Glomerular endothelial cell (primary cell): ENCODE measurements at regions not wholly inside any gene's neighbourhood (a gene's known extent, or its start where the extent isn't known, plus 50 kb on each side); places are given as distances from the start of the nearest gene placed in this dataset.
"Not testable (repeated sequence)": the region's sequence is repeated elsewhere in the genome, so short reads cannot be mapped to it uniquely, and the experiment has no call there.

Experiments used
- DNase-seq: peaks from one replicate; pipeline ENCODE4 v3.0.0-alpha.2; 2011; ENCODE audit warnings: low read depth, low spot score; ENCODE audit errors: extremely low read depth

DNA sequence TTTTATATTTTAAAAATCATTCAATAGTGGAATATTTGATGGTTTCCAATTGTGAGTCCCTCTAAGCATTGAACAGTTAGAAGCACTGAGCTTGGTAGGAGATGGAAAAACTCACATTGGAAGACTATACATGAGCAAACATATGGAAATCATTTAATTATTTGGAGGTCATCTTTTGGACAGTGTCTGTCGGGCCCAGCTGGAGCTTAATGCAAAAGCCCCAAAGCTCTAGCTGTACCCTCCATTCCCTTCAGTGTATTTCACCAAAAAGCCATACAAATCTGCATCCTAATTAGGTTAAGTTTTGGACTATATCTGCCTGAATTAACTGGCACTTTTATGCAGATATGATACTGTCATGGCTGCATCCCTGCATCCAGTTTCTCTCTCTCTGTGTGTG lies 365.7 kb downstream of the FLRT2 start:
- no peak for DNase-seq

DNA sequence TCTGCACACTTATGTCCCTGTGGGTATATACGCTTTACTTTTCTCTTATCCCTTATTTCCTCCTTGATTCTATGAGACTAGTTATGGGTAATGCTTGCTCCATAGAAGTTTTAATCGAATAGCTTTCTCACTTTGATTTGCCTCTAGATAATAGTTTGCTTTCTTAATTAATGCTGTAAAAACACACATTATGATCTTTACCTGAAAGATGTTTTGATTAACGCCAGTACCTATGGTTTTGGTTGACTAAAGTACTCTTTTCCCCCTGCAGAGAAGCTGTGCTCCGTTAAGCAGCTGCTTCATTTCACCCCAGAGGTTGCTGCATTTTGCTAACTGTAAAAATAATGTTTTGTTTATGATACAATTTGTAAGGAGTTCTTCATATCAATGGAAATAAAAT lies 362.3 kb downstream of the FLRT2 start:
- DNase-seq = no peak

DNA sequence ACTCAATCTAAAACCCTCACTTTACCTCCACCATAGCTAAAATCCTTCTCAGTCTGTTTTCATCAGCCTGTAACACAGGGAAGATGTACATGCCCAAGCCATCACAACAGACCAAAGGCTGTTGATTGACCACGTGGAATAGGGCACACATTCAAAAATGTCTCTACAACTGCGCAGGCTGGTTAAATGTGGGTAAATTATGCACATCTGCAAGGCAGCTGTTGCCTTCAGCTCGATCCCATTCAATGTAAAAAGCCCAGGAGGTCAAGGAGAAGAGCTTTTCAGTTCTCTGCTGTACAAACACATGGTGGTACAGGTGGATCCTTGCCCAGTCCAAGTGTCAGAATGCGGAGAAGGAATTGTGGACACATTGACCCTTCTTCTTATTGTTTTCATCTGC lies 354.0 kb downstream of the FLRT2 start:
- DNase-seq = no peak

DNA sequence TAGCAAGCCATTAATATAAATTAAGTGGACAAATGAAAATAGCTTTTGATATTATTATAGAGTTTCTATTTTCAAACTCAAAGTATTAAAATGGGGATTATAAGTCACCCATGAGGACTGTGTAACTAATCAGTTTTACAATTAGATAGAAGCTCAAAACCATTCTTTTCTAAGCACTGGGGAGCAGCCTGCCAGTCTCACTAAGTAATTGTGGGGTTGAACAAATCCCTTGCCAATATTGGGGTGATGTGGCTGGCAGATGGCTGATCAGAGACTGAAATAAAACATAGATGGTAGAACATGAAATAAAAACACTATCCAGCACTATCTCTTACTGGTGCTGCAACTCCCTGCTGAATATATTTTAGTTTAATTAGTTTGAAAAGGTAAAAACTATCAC lies 353.2 kb downstream of the FLRT2 start:
- no peak for DNase-seq

DNA sequence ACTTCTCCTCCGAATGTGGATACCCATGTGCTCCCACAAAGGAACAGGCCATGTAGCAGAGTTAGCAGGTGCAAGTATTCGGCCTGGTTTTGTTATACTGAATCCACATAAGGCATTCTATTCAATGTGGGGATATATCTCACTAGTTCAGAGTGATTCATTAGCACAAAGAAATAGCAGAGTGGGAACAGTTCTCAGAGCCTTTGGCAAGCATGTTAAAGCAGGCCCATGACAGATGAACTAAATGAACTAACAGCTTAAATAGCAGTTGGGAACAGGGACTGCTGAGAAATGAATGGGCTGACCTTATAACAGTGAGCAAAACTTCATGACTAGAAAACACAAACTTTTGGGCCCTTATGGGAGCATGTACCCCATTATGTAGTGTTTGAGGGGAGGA lies 352.0 kb downstream of the FLRT2 start:
- DNase-seq = no peak

DNA sequence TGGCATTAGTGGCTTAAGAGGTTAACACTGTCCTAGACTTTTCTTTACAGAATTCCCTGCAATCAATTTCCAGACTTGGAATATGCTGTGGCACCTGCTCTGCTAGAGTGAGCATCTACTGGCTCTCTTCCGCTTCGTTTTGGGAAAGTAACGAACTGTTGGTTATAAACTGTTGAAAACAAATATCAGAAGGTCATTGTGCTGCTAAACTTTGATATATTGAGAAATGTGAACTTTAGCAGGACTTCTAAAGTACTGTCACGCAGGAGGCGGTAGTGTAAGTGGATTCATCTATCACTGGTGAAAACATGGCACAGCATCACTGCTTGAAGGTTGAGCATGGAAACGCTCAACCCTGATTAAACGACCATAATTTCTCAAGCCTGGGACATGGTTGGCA lies 348.9 kb downstream of the FLRT2 start:
- no peak for DNase-seq

DNA sequence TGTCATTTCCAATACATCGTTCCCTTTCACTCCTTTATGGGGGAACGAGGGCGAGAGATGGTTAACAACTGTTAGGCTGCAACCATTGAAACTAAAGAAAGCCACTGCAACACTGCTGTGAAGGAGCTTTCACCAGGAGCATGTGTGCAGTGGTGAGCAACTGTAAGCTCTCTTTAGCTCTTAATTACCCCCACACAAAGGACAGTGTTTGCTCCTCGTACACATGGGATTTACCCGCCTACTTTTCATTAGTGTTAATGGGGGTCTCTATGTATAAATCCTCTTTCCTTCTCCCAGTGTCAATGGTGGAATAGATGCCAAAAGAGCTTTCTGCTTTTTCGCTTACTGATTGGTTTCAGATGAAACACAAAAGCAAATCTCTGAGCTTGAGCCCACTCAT lies 343.1 kb downstream of the FLRT2 start:
- DNase-seq = no peak

DNA sequence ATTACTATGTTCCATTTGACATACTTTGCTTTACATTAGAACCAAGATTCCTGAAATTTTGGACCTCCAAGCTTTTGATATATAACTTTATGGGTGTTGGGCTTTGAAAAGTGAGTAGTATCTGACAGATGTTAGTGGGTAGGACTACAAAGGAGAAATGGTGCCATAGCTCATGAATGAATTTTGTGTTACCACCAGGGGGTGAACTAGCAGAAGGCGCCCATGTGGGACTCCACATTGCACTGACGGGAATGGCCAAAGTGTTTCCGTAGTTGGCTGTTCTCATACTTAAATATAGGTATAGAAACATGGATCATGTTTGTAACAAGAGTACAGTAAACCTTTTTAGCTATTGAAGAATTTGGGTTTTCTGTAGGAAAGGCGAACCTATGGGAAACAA lies 337.5 kb downstream of the FLRT2 start:
- no peak for DNase-seq

DNA sequence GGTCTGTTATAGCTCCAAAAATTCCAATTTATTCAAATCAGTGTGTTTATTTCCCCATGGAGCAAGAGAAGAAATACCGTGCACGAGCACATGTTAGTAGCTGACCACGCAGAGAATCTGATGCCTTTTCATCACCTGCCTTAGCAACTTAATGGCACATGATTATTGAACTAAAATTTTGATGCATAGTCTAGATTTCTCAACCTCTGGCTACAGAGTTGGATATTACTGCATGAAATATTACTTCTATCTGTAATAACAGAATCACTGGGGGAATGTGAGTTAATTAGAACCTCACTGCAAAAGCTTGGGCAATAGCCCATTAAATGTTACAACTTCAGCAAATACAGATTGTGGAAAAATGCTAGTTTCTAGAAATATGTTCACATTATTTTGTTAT lies 335.8 kb downstream of the FLRT2 start:
- no peak for DNase-seq

DNA sequence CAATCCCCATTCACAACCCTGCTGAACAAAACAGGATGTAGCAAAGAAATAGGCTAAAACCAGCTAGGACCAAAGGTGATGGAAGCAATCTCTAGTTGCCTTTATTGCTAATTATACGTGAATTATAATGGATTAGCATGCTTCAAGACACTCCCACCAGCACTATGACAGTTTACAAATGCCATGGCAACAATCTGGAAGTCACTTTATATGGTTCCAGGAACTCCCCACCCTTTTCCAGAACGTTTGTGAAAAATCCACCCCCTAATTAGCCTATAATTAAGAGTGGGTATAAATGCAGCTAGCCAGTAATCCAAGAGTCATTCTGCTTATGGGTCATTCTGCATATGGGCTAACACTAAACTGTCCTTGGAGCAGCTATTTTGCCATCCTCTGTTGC lies 328.7 kb downstream of the FLRT2 start:
- DNase-seq = no peak

DNA sequence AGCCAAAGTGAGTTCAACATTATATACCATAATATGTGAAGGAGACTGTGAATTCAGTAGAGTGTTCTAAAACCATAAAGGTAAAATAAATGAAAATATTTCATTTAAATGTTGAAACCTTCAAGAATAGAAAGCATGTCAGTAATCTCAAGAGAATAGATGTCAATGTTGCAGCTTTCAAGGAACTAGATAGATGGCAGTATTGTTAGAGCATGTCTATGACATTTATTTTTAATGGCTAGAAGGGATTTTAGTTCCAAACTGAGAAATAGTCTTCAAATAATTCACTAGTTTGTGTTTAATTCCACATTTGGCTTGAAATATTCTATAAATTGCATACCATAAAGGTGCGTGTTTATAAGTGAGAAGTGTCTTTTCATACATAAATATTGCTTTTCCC lies 326.5 kb downstream of the FLRT2 start:
- DNase-seq = no peak

DNA sequence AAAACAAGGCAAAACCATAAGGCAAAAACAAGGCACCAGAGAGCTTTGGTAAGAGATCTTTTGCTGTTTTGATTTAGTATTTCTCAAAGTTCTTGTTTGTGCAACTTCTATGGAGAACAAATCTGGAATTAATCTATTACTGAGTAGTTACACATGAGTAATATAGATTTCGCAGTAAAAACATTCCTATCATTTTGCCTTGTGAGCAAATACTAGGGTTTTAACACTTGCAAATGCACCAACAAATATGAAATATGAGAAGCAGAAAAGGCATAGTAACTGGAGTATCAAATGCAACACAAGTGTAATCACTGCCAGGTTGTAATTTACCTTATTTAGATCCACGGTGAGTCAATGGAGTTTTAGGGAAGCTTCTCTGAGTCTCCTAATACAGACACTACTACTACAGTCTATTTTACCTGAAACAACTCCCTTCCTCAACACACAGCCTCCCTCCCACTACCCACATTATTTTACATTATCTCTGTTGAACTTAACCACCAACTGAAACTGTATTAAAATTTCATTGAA lies 324.1 kb downstream of the FLRT2 start:
- no peak for DNase-seq

DNA sequence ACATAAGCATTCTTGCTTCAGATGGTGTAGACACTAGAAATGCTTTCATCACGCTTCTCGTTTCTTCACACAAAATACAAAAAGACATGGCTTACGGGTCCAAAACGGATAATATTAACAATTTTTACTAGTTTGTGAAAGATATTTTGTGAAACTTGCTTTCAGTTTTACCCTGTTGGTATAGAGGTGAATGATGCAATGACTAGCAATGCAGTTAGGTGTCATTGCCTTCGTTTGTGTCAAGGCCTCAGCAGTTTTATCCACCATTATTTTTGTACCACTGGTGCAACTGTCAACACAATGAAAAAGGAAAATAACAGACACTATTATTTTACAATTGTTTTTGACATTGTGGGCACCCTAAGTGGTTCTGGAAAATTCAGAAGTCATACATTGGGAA lies 323.0 kb downstream of the FLRT2 start:
- no peak for DNase-seq

DNA sequence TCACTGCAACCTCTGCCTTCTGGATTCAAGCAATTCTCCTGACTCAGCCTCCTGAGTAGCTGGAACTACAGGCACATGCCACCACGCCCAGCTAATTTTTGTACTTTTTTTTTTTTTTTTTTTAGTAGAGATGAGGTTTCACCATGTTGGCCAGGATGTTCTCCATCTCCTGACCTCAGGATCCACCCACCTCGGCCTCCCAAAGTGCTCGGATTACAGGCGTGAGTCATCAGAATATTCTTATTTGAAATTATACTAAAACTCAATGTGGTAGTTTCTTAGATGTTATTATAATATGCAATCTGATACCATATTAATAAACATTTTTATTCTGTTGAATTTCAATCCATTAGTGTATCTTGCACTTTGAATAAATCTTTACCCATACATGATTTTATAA lies 322.2 kb downstream of the FLRT2 start:
- not testable (repeated sequence) for DNase-seq

DNA sequence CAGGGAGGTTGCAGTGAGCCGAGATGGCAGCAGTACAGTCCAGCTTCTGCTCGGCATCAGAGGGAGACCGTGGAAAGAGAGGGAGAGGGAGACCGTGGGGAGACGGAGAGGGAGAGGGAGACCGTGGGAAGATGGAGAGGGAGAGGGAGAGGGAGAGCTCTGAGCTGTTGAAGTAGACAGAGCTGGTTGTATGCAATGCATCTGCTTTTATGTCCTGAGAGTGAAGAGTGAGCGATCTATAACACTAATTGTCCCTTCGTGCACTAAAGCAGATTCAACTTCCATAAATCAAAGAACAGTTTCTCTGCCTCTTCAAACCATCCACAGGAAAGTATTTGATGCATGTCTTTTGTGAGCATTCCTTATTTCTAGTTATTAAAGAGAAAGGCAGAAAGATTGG lies 300.6 kb downstream of the FLRT2 start:
- DNase-seq = not testable (repeated sequence)

DNA sequence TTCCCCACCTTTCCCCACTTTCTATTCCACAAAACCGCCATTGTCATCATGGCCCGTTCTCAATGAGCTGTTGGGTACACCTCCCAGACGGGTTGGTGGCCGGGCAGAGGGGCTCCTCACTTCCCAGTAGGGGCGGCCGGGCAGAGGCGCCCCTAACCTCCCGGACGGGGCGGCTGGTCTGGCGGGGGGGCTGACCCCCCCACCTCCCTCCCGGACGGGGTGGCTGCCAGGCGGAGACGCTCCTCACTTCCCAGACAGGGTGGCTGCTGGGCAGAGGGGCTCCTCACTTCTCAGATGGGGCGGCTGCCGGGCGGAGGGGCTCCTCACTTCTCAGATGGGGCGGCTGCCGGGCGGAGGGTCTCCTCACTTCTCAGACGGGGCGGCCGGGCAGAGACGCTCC lies 299.7 kb downstream of the FLRT2 start:
- not testable (repeated sequence) for DNase-seq

DNA sequence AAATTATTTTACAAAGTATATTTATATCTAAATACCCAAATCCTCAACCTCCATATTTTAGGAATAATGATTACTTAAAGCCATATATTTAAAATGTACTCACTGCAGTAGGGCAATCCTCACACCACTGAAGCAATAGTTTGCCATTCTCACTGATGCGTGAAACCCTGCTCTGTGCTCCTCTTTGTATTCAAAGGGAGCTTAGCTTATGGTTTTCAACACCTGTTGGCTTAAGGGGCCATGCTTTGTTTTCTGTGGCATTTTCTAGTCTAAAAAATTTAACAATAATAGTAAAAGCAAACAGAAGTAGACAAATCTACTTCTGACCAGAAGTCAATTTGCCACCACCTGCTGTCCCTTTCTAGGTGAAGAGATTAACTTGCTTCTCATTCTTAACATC lies 294.6 kb downstream of the FLRT2 start:
- DNase-seq = no peak

DNA sequence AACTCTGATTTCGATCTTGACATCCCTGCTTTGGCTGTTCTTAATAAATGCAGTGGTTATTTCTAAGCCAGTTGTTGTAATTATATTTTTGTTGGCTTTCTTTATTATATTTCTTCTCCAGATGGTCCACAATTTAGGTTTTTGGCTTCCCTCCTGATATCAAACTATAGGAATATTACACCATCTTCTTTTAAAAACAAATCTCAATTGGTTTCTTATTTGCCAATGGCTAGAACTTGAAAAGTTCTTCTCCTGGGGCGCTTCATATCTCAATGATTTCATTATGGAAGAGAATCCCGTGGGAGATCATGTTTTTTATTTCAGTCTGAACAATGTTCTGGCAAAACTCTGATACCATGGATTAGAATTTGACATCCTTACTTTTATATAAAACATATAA lies 292.3 kb downstream of the FLRT2 start:
- no peak for DNase-seq

DNA sequence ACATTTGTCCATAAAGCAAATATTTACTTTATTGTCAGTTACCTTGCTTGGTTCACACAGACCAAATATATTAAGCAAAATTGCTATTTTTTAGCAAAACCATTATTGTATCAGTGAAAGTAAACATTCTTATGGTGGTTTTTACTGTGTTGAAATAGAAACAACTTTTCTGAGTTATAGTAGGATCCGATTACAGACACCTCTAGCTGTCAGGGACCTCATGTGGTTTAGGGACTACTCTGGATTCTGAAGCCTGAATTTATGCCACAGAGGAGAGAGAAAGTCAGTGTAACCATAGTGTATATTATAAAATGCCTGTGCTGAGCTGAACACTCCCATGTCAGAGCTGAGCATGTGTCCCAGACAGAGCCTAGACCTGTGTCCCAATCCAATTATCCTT lies 287.5 kb downstream of the FLRT2 start:
- DNase-seq = no peak

DNA sequence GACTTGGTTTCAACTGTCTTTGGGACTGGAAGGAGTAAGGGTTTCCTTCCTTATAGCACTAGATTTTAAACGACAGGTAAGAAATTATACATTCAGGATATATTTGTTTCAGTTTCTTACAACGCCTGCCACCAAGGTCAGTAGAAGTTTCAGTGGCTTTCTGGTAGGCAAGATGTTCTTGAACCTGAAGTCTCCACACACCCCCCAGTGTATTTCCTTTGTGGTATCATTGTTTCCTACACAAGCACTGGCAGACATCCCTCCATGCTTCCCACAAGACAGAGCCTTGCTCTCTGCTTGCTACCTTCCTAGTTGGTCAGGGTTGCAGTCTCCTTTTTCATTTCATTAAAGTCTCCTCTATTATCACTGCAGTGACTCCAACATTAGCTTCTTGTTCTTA lies 283.1 kb downstream of the FLRT2 start:
- DNase-seq = no peak

DNA sequence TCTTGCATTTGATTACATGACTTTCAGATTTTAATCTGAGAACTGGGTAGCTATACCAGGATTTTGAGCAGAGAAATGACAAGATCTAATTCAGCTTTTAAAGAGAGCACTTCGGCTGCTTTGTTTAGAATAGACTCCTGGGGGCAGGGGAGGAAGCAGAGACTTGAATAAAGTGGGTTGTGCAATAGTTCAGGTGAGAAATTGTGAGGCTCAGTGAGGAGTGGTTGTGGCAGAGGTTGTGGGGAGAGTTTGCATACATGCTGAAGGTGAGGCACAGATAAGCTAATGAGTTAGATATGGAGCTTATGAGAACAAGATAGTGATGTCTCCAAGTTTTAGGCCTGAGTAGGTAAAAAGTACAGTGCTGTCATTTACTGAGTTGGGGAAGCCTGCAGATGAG lies 281.4 kb downstream of the FLRT2 start:
- DNase-seq = no peak

DNA sequence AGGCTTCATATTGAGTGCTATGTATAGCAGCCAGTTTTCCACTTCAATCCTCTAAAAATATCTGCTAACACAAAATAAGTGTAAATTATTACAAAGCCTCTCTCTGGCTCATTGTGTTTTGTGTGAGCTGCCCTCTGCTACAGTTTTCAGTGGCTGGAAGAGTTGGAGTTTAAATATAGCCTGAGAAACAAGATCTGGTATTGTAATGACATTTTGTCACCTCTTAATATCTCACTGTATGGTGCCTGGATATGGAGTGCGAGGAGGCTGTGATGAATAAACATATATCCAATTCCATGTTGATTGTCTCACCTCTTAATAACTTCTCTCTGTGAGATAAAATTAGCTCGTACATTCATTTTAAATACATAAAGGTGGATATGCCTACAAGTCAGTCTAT lies 269.7 kb downstream of the FLRT2 start:
- DNase-seq = no peak

DNA sequence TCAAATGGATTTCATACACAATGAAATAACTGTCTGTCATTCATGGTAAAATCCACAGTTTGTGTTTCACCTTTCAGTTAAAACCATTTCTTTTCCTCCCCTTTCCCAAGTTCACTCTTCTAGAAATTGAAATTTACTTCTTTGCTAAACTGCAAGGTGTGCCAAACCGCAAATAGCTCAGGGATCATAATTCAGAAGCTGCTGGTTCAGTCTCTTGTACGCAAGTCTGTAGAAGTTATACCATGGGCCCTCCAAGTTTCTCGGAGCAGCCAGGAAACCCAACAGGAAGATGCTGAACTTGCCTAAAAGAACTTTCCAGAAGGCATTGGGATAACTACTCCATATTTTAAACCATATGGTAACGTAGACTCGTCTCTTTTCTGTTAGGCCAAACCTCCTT lies 268.9 kb downstream of the FLRT2 start:
- DNase-seq = no peak

DNA sequence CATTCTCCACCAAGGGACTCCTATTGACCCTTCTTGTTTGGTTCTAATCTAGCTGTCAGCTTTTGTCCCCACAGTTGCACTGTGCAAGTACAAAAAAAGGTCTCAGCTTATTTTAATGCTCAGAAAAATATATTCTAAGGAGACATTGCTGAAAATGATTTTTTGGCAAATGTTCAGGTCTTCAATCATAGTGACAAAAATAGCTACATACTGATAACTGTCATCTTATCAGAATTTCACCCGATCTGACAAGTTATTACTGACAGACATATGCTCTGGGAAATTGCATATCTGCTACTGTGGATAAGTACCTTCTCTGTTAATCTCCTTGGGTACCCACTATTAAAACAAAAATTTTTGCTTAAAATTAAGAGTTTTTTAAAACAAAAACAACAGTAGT lies 263.6 kb downstream of the FLRT2 start:
- no peak for DNase-seq
